ENCODE measurements at regions not wholly inside any gene's neighbourhood (a gene's known extent, or its start where the extent isn't known, plus 50 kb on each side); places are given as distances from the start of the nearest gene placed in this dataset.

- TF ChIP-seq TAF1 (conservative IDR thresholded peaks at IDR 0.05), result no peak
- TF ChIP-seq YY1 (IDR thresholded peaks at IDR 0.05), result no peak
- TF ChIP-seq EGR1 (IDR thresholded peaks at IDR 0.05; ENCODE audit: low read depth in 2 of 2), result no peak
- TF ChIP-seq RAD21 (IDR thresholded peaks at IDR 0.05), result no peak
- TF ChIP-seq CTCF (IDR thresholded peaks at IDR 0.05; ENCODE audit: low read depth, low read length, missing input control), result no peak
- TF ChIP-seq HNF4A (conservative IDR thresholded peaks at IDR 0.05), result no peak
- TF ChIP-seq JUND (IDR thresholded peaks at IDR 0.05), result no peak
Observed at GRCh38 chr18:33805592-33805991, 227.6 kb downstream of the ASXL3 start.
